A673 (cell line): ENCODE measurements at regions not wholly inside any gene's neighbourhood (a gene's known extent, or its start where the extent isn't known, plus 50 kb on each side); places are given as distances from the start of the nearest gene placed in this dataset.

Experiments
- BruUV-seq: library from RNA; stranded (reverse); fragments of 400-500 nt; replicated peaks from 2 replicates; lab custom pipeline; 2021; lab: Mats Ljungman, UMichigan
- CTCF ChIA-PET: fragments of 300-600 bp; sonication (Branson Sonifier 250); formaldehyde crosslinking; loops from one replicate; lab custom pipeline; 2022; ENCODE audit warnings: antibody characterized with exemption; lab: Charles Lee
- POLR2A ChIA-PET: fragments of 300-600 bp; sonication (Branson Sonifier 250); formaldehyde crosslinking; loops from one replicate; lab custom pipeline; 2022; ENCODE audit warnings: antibody characterized with exemption; ENCODE audit not compliant: low non-redundant PET; lab: Charles Lee
- DNase-seq: peaks from one replicate; pipeline ENCODE4 v3.0.0-alpha.2; 2015; ENCODE audit warnings: low spot score
- H3K27ac ChIP-seq: fragments of 200-600 bp; sonication (generic); 2 replicates; pipeline ENCODE4 v1.5.1; 2016; ENCODE audit warnings: mixed run types, low read depth, mild to moderate bottlenecking, mixed read lengths, antibody characterized with exemption, low read length; ENCODE audit not compliant: poor library complexity, severe bottlenecking
- H3K27me3 ChIP-seq: fragments of 200-600 bp; sonication (generic); replicated peaks from 2 replicates; pipeline ENCODE4 v1.6.1; 2017; ENCODE audit warnings: mixed run types, low read depth, mild to moderate bottlenecking, mixed read lengths, antibody characterized with exemption, low read length; ENCODE audit not compliant: insufficient read depth, poor library complexity
- H3K36me3 ChIP-seq: fragments of 200-600 bp; sonication (generic); 2 replicates; pipeline ENCODE4 v1.6.1; 2016; ENCODE audit warnings: mixed run types, mild to moderate bottlenecking, mixed read lengths, antibody characterized with exemption, low read length; ENCODE audit not compliant: insufficient read depth, poor library complexity, severe bottlenecking
- H3K4me1 ChIP-seq: fragments of 200-600 bp; sonication (generic); 2 replicates; pipeline ENCODE4 v1.6.1; 2017; ENCODE audit warnings: mixed run types, mild to moderate bottlenecking, mixed read lengths, antibody characterized with exemption, low read length; ENCODE audit not compliant: insufficient read depth, poor library complexity, severe bottlenecking
- H3K4me3 ChIP-seq: fragments of 200-600 bp; sonication (generic); 2 replicates; pipeline ENCODE4 v1.5.1; 2016; ENCODE audit warnings: low read depth, mixed run types, mild to moderate bottlenecking, mixed read lengths, low read length; ENCODE audit not compliant: poor library complexity, severe bottlenecking
- H3K9me3 ChIP-seq: fragments of 200-600 bp; sonication (generic); 2 replicates; pipeline ENCODE4 v1.6.1; 2016; ENCODE audit warnings: mixed run types, low read depth, mild to moderate bottlenecking, mixed read lengths, antibody characterized with exemption, low read length; ENCODE audit not compliant: poor library complexity, severe bottlenecking
- EZH2 ChIP-seq: fragments of 200-600 bp; sonication (generic); IDR thresholded peaks from 2 replicates; pipeline ENCODE4 v1.6.1; 2017; ENCODE audit warnings: borderline replicate concordance, low read depth, mild to moderate bottlenecking, mixed read lengths, antibody characterized with exemption, low read length; ENCODE audit not compliant: poor library complexity, severe bottlenecking
- intact Hi-C: fragments of 100-400 bp; cut with micrococcal nuclease; formaldehyde crosslinking; loops from one replicate; pipeline ENCODE4 v1.10.0; 2022; ENCODE audit not compliant: unreplicated experiment
- TF ChIP-seq, protein P1 (sequence below): fragments of 300-800, 200-600 bp; sonication (generic); conservative IDR thresholded peaks from 2 replicates; pipeline ENCODE4 v1.5.1; 2017; ENCODE audit warnings: low read depth, mild to moderate bottlenecking, antibody characterized with exemption, low read length, moderate library complexity, mixed read lengths

DNA sequence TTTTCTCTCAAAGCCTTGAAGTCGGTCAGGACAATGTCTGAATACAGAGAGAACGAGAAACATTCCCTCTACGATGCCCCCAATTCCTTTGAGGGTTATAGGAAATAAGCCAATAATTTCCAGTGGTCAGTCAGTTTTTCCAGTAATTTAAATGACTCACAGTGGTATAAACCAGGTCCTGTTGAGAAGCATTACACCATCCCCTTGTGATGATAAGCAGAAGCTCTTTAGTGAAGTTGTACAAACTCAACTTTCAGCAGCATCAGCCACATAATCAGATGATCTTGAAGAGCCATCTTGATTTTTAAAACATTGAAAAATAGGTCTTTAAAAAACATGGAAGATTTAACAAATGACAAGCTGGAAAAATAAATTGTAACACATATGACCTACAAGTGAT, 173.9 kb upstream of the ZNF462 start:
- Histone ChIP-seq H3K27ac (no peak overlapping the region), H3K4me1 (no peaks in the 10 kb centered on the region), H3K9me3 (no peaks in the 10 kb centered on the region), H3K4me3 (no peak overlapping the region), H3K27me3 (no peaks in the 10 kb centered on the region), H3K36me3 (no peaks in the 10 kb centered on the region)
- no peak for DNase-seq
- TF ChIP-seq, protein P1, sequence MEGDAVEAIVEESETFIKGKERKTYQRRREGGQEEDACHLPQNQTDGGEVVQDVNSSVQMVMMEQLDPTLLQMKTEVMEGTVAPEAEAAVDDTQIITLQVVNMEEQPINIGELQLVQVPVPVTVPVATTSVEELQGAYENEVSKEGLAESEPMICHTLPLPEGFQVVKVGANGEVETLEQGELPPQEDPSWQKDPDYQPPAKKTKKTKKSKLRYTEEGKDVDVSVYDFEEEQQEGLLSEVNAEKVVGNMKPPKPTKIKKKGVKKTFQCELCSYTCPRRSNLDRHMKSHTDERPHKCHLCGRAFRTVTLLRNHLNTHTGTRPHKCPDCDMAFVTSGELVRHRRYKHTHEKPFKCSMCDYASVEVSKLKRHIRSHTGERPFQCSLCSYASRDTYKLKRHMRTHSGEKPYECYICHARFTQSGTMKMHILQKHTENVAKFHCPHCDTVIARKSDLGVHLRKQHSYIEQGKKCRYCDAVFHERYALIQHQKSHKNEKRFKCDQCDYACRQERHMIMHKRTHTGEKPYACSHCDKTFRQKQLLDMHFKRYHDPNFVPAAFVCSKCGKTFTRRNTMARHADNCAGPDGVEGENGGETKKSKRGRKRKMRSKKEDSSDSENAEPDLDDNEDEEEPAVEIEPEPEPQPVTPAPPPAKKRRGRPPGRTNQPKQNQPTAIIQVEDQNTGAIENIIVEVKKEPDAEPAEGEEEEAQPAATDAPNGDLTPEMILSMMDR: no peak
- TF ChIP-seq EZH2: no peak
- no TSS peak for BruUV-seq
- POLR2A ChIA-PET: no interaction called here
- intact Hi-C loops: no loop called here
- CTCF ChIA-PET: no interaction called here

DNA sequence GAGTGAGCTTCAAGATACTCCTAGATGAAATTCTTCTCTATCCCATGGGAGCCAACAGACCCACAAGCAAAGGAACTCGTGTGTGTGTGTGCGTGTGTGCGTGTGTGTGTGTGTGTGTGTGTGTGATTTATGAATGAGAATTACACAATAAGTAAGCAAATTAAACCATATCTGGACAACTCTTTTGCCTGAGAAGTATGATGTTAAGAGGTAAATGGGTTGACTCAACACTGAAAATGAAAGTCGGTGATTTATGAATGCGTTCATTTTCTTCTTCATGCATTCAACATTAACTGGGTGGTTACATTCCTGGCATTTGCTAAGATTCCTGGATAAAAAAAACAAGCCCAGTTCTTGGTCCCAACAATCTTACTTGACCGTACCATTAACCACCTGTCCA, 171.3 kb upstream of the ZNF462 start:
- no peaks in the 10 kb centered on the region for H3K27me3 ChIP-seq
- no peaks in the 10 kb centered on the region for H3K9me3 ChIP-seq
- TF ChIP-seq, protein P1: no peak
- no peak for TF ChIP-seq EZH2
- no peaks in the 10 kb centered on the region for H3K36me3 ChIP-seq
- POLR2A ChIA-PET: no interaction called here
- H3K4me3 ChIP-seq: no peak overlapping the region
- intact Hi-C loops: no loop called here
- H3K4me1 ChIP-seq: no peaks in the 10 kb centered on the region
- BruUV-seq: no TSS peak
- CTCF ChIA-PET: no interaction called here
- no peak for DNase-seq
- no peak overlapping the region for H3K27ac ChIP-seq

DNA sequence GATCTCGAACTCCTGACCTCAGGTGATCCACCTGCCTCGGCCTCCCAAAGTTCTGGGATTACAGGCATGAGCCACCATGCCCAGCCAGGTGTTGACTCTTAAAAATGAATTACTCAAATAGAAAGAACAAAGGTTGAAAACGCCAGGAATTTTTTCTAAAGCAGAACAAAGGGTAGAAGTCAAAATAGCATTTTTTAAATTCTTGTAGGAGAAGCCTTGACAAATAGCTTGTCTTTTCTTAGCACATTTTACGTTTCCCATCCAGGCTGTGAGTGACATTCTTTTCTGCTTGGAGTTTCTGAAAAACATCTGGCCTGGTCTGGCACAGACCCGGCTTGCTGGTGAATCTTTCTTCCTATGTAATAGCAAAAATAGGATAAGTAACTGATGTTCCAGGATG, 169.4 kb upstream of the ZNF462 start:
- Histone ChIP-seq H3K36me3 (no peaks in the 10 kb centered on the region), H3K9me3 (no peaks in the 10 kb centered on the region), H3K4me1 (no peaks in the 10 kb centered on the region), H3K4me3 (no peak overlapping the region), H3K27me3 (peaks cover 6% of the 10 kb centered on the region), H3K27ac (no peak overlapping the region)
- DNase-seq: no peak
- ChIA-PET CTCF (no interaction called here), POLR2A (no interaction called here)
- BruUV-seq: no TSS peak
- TF ChIP-seq, protein P1: no peak
- TF ChIP-seq EZH2: no peak
- intact Hi-C loops: no loop called here
